GM19023 (cell line): ENCODE measurements at regions not wholly inside any gene's neighbourhood (a gene's known extent, or its start where the extent isn't known, plus 50 kb on each side); places are given as distances from the start of the nearest gene placed in this dataset.

Experiments
- ATAC-seq: cut with Tn5 transposase; IDR thresholded peaks from one replicate; pipeline ENCODE4 v1.9.1; 2021; ENCODE audit warnings: mild to moderate bottlenecking, moderate library complexity; ENCODE audit not compliant: unreplicated experiment

GRCh38 chr2:18750672-18751554, 161.5 kb upstream of the NT5C1B start:
- ATAC-seq, result no peak

DNA sequence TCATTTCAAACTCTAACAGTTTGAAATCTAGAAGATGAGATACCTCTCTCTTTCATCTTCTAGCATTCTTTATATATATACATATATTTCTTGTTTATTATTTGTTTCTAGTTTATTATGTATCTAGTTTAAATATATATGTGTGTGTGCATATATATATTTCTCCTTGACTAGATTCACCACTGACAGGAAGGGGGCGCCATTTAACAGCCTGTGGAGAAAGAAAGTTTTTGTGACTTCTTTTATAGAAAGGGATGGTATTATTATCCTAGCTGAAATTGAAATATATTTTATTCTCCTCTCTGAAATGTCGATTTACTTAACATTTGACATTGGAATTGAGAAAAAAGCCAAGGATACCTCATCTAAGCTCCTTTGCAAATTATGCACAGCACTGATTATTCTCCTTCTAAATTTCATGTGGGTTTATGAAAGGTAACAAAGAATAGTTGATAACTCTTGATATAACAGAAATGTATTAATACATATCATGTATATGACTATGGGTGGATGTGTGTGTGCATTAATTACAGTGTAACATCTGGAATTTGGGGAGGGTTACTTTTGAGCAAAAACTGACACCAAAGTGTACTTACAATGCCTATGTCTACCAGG, 160.7 kb upstream of the NT5C1B start:
- no peak for ATAC-seq

GRCh38 chr2:18745431-18746272, 156.3 kb upstream of the NT5C1B start:
- no peak for ATAC-seq

GRCh38 chr2:18741895-18742732, 152.7 kb upstream of the NT5C1B start:
- no peak for ATAC-seq

DNA sequence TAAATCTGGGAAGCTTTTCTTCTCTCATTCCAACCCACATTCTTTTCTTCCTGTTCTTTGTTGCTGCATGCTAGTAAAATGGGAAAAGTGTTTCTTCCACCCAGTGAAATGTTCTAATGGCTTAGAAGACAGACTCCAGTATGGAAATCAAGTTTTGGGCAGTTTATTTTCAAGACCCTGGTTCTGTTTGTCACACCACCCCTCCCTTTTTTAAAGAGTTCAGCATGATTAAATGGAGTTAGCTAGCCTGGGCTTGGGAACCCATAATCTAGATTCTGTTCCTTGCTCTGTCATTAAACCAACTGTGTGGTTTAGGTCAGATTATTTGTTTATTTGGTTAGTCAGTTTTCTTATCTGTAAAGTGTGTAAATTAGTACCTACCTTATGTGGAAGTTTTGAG, 151.8 kb upstream of the NT5C1B start:
- no peak for ATAC-seq

- no peak for ATAC-seq
These were observed 151.1 kb upstream of the NT5C1B start for GRCh38 chr2:18740474-18740881.

- no peak for ATAC-seq
These were observed 142.3 kb upstream of the NT5C1B start for GRCh38 chr2:18731666-18732065.

- no peak for ATAC-seq
These were observed 135.2 kb upstream of the NT5C1B start for GRCh38 chr2:18724371-18725145.

GRCh38 chr2:18723219-18723618, 133.8 kb upstream of the NT5C1B start:
- no peak for ATAC-seq

- no peak for ATAC-seq
These were observed 132.7 kb upstream of the NT5C1B start for GRCh38 chr2:18722101-18722500.

DNA sequence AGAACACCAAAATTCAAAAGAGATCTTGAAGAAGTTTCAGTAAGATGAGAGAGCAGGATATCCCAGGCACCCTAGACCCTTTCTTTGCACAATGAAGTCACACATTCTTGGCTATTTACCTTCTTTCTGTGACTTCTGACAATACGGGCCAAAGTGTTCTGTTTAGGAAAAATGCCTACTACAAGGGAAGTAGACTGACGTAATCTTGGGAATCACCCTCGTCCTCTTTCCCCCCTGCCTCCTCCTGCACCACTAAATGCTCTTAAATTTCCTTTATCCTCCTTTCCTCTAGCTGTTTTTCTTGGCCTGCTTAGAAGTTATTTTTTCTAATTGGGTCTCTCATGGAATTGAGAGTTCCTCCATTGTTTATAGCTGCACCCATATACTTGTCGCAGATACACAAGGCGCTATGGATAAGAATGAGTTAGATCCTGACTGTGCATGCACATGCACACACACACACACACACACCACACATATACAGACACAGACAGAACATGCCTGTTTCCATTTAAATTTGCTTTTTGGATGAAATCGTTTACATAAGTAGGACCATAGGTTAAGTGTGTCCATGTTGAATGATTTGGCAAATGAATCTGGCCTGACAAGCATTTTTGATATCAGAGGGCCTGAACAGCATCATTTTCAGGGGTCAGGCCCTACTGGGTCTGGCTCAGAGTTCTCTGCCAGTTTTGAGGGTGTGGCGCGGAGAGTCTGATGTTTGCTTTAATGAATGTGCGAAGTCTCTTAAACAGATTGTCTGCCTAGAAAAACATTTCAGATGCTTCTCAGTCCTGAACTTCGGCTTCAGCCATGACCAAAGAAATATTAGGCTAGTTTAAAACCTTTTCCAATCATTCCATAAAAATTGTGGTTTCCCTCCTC, 131.9 kb upstream of the NT5C1B start:
- no peak for ATAC-seq

DNA sequence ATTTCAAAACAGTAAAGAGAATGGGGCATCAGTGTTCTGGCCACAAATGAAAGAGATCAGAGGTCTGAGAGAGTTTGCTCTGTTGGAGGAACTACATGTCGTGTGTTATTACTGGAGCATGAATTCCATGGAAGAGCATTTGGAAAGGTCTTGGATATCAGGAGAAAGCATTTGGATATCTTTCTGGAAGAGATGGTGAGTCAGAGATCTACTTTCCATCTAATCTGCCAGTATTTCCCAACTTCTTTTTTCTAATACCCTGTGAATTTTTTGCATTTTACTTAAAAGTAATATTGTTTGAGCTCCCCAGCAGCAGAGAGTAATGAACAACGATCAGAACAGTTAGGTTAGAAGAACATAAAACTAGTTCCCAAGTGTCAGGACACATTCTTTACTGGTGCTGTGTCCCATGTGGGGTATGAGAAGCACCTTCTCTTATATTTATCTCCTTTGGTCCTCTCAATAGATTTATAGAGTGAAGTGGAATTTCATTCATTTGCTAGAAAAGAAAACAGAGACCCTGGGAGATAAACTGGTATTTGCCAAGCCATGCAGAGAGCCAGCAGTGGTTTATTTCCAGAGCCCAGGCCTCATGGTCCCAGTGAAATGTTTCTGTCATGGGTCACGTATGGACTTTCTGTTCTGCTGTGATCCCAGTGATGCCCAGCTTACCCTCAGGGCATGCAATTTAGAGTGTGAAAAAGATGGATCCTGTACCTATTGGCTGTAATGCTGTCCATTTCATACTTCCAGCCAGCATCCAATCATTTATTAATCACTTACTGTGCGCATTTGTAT, 130.8 kb upstream of the NT5C1B start:
- no peak for ATAC-seq

DNA sequence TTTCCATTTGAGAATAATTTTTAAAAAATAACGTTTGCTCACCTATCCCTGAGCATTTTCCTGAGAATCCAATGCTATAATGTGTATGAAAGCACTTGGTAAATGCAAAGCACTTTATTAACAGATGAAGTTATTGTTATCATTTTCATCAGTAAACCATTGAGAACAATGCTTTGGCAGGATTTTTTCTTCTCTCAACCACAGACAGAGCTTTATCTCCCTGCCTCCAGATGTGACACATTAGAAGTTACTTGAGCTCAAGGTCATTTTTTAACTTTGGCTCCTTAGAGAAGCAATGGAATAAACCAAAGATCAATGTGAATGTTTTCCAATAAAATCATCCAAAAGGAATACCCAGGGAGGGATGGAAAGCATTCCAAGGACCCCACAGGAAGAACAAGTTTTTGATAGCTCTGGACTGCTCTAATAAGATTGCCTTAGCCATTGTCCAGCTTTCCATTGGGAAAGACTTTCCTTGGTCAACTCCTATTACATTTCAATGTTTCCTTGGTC, 118.9 kb upstream of the NT5C1B start:
- ATAC-seq, result no peak

DNA sequence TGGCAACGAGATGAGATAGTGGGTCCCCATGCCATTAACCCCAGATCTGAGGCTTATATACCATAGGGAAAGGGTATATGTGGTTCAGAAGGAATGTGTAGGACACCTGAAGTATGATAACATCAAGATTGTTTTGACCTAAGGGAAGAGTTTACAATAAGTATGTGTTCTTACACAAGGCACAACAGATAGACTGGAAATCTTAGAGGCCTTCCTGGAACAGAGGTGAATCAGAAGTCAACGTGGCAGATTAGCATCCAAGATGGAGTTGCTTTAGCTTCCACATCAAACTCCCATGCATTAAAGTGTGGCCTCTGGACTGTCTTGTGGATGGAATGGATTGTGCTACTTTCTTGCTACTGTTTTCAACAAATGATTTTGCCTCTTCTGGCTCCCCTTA, 116.6 kb upstream of the NT5C1B start:
- ATAC-seq, result no peak

DNA sequence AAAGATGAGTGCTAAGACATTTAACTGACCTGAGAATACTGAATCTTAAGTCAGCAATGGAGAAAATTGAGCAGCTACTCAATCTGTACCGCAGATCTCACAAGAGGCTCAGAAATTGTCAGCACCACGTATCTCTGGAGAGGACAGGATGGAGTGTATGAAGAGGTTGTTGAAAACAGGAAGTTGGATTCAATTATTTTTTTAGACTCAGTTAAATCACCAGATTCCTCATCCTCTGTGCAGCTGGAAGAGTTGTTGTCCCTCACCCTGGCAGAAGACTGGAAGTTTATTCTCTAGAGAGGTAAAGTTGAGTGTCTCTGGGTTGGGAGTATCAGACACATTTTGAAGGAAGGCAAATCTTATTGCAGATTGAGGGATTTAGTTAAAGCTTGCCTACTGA, 114.9 kb upstream of the NT5C1B start:
- no peak for ATAC-seq

DNA sequence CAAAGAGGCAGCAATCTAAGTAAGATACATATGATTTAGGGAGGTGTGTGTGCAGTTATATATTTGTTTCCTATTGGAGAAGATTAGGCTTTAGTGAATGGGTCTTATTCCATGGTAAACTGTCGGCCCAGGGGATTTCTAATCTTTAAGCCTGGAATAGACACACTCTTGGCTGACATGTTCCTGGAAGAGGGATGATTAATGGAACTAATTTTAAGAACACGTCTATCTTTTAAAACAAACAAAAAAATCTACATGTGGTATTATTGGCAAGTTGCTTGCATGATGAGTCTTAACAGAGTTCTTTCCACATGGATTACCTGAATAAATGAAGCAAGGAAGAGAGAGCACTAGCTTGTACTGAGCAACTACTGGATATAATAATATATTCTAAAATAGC, 114.2 kb upstream of the NT5C1B start:
- ATAC-seq, result no peak

DNA sequence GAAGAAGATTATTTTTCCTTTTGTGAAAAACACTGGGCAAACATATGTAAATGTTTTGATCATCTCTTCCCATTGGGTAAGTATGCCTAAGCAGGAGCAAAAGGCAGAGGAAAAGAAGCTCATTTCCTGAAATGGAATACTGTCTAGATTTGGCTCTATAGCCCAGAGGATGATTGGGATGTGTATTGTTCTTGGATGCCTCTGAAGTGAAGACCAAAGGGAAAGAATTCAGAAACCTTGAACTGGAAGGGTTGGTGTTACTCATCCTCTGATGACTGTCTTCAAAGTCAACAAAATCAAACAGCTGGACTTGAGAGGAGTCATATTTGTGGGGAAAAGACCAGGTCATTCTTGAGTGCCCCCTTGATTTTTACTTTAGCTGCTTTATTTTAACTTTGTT, 112.6 kb upstream of the NT5C1B start:
- ATAC-seq, result no peak

- no peak for ATAC-seq
These were observed 112.2 kb upstream of the NT5C1B start for GRCh38 chr2:18701546-18701945.
